Tibial nerve (tissue), 4 donors: ENCODE measurements at regions not wholly inside any gene's neighbourhood (a gene's known extent, or its start where the extent isn't known, plus 50 kb on each side); places are given as distances from the start of the nearest gene placed in this dataset.

ENCODE experiments used
- DNase-seq, 2 donors: peaks; one replicate each; pipeline ENCODE4 v3.0.0-alpha.2; 2019; ENCODE audit warnings: low spot score in 2 of 2
- H3K27ac ChIP-seq, 4 donors: fragments of 200-600 bp; sonication (generic) in 3 of 4; one replicate each; pipeline ENCODE4 v1.5.1; 2017 to 2019; ENCODE audit warnings: mild to moderate bottlenecking in 1 of 4
- H3K27me3 ChIP-seq, 2 donors: fragments of 200-600 bp; sonication (generic) in 1 of 2; one replicate each; pipeline versions ENCODE4 v1.5.1 to v1.6.0; 2017 to 2019
- H3K36me3 ChIP-seq, 3 donors: fragments of 200-600 bp; sonication (generic); one replicate each; pipeline ENCODE4 v1.5.1; 2018 to 2019
- H3K4me1 ChIP-seq, 4 donors: fragments of 200-600 bp; sonication (generic) in 3 of 4; one replicate each; pipeline ENCODE4 v1.5.1; 2017 to 2019
- H3K4me3 ChIP-seq, 4 donors: fragments of 200-600 bp; sonication (generic) in 3 of 4; one replicate each; pipeline ENCODE4 v1.5.1; 2017 to 2019; ENCODE audit warnings: mild to moderate bottlenecking in 1 of 4, moderate library complexity in 1 of 4
- H3K9me3 ChIP-seq, 4 donors: fragments of 200-600 bp; sonication (generic) in 3 of 4; one replicate each; pipeline ENCODE4 v1.5.1; 2017 to 2019
- EP300 ChIP-seq, 2 donors: sonication (generic); formaldehyde crosslinking; IDR thresholded peaks; one replicate each; pipeline ENCODE4 v1.6.1; 2017; ENCODE audit warnings: antibody characterized with exemption in 2 of 2, mild to moderate bottlenecking in 1 of 2
- POLR2A ChIP-seq, 2 donors: fragments of 450-650 bp; IDR thresholded peaks; one replicate each; pipeline ENCODE4 v1.6.1; 2017; ENCODE audit warnings: antibody characterized with exemption in 2 of 2, mild to moderate bottlenecking in 2 of 2, moderate library complexity in 2 of 2
- WGBS, 2 donors: methylation state at CpG; one replicate each; pipeline ENCODE4 v1.1.5; 2018; 5-methylcytosine and 5-hydroxymethylcytosine counted together
- TF ChIP-seq, protein P1 (sequence below), 5 experiments: fragments of 200-600 bp in 3 of 5; fragments of 450-650 bp in 2 of 5; sonication (generic) in 3 of 5; IDR thresholded peaks; one replicate each; pipeline ENCODE4 v1.5.1; 2016 to 2019; ENCODE audit warnings: antibody characterized with exemption in 5 of 5, mild to moderate bottlenecking in 3 of 5, moderate library complexity in 2 of 5

DNA sequence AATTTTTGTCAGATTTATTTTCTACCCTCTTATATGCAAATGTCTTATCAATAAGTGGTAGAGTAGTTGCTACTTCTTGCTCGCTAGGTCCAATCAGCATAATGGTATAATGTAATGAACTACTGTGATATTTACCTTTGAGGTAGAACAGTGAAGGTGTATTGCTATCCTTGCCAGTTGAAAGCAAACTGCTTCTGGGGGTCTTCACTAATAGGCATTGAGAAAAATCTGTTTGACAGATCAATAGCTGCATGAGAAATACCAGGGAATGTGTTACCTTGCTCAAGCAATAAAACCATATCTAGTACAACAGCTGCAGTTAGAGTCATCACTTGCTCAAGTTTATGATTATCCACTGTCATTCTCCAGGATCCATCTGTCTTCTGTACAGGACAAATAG lies 50.1 kb upstream of the EFEMP1 start:
- TF ChIP-seq, protein P1, sequence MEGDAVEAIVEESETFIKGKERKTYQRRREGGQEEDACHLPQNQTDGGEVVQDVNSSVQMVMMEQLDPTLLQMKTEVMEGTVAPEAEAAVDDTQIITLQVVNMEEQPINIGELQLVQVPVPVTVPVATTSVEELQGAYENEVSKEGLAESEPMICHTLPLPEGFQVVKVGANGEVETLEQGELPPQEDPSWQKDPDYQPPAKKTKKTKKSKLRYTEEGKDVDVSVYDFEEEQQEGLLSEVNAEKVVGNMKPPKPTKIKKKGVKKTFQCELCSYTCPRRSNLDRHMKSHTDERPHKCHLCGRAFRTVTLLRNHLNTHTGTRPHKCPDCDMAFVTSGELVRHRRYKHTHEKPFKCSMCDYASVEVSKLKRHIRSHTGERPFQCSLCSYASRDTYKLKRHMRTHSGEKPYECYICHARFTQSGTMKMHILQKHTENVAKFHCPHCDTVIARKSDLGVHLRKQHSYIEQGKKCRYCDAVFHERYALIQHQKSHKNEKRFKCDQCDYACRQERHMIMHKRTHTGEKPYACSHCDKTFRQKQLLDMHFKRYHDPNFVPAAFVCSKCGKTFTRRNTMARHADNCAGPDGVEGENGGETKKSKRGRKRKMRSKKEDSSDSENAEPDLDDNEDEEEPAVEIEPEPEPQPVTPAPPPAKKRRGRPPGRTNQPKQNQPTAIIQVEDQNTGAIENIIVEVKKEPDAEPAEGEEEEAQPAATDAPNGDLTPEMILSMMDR (IDR thresholded peaks at IDR 0.05), result no peak
- no peak for TF ChIP-seq POLR2A (IDR thresholded peaks at IDR 0.05)
- no peak for TF ChIP-seq EP300 (IDR thresholded peaks at IDR 0.05)
- no peak overlapping the region for H3K4me3 ChIP-seq
- DNase-seq, result no peak

DNA sequence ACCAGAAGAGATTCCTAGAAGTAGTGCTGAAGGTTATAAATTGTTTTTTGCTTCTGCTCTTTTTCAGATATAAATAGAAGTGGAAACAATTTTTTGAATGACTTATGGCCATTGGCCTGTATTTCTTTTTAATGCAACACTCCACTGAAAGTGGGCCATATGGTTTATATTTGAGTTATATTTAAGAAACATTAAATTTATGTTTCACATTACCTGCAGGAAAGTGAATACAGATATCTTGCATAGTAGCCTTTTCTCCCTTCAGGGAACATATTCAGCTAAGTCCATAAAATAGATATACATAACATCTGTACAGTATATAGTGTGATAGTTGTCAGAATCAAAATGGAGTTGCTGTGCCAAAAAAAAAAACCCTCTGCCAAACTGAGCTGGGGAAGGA lies 53.1 kb upstream of the EFEMP1 start:
- no peak overlapping the region for H3K27ac ChIP-seq
- peaks cover 0 to 10% (median 0%) of the 10 kb centered on the region in 4 donors for H3K9me3 ChIP-seq
- H3K36me3 ChIP-seq, result no peaks in the 10 kb centered on the region
- no peaks in the 10 kb centered on the region for H3K27me3 ChIP-seq
- no peak overlapping the region for H3K4me3 ChIP-seq
- DNase-seq, result no peak
- no peaks in the 10 kb centered on the region for H3K4me1 ChIP-seq
- TF ChIP-seq POLR2A (IDR thresholded peaks at IDR 0.05) (no peak), EP300 (IDR thresholded peaks at IDR 0.05) (no peak)
- TF ChIP-seq, protein P1 (IDR thresholded peaks at IDR 0.05), result no peak

More for the DNA sequence above, 50.1 kb upstream of the EFEMP1 start:
- Histone ChIP-seq H3K27me3 (no peaks in the 10 kb centered on the region), H3K27ac (no peak overlapping the region), H3K36me3 (no peaks in the 10 kb centered on the region), H3K4me1 (no peaks in the 10 kb centered on the region), H3K9me3 (peaks cover 0 to under 1% (median 0%) of the 10 kb centered on the region in 4 donors)
- WGBS, 2 donors, result 89 to 100% methylated on average over 1 of the region's 1 CpG

DNA sequence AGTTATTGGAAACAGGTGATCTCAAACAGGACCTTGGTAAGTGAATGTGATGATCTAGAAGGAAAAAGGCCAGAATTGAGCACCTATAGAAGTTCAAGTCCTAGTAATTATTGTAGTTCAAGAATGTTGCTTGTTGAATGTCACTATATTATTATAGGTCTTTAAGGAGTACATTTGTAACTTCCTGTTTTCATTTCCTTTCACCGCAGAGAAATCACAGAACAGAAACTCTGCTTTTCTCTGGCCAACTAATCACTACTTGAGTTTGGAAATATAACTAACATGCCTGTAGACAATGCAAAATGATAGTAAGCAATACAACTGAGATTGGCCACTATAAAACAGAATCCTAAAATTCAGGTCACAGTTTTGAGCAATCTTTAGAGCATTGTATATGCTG lies 61.8 kb upstream of the EFEMP1 start:
- no peak overlapping the region for H3K27ac ChIP-seq
- DNase-seq, result no peak
- WGBS, 2 donors, result 40 to 50% methylated on average over 1 of the region's 1 CpG
- no peaks in the 10 kb centered on the region for H3K9me3 ChIP-seq
- TF ChIP-seq, protein P1 (IDR thresholded peaks at IDR 0.05), result no peak
- TF ChIP-seq EP300 (IDR thresholded peaks at IDR 0.05), result no peak
- no peak for TF ChIP-seq POLR2A (IDR thresholded peaks at IDR 0.05)
- H3K4me1 ChIP-seq, result no peaks in the 10 kb centered on the region
- no peaks in the 10 kb centered on the region for H3K27me3 ChIP-seq
- H3K4me3 ChIP-seq, result no peak overlapping the region
- no peaks in the 10 kb centered on the region for H3K36me3 ChIP-seq

DNA sequence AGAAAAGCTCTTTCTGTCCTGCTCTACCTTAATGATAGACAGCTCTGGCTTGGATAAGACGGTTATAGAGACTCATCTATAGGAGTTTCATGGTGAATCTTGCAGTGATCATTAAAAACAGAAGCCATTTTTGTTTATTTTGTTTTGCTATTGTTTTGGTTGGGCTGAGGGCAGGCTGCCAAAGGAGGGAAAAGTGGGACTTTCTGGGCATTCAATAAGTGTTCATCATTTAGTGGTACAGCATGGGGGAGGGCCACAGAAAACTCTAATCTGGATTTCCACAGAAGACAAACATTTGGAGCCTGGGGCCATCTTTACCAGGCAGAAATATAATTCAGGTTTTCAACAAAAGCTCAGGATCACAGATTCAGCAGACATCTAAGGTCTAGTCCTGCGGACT lies 62.4 kb upstream of the EFEMP1 start:
- Histone ChIP-seq H3K36me3 (no peaks in the 10 kb centered on the region), H3K4me1 (no peaks in the 10 kb centered on the region), H3K27ac (no peak overlapping the region), H3K9me3 (no peaks in the 10 kb centered on the region), H3K4me3 (no peak overlapping the region), H3K27me3 (no peaks in the 10 kb centered on the region)
- TF ChIP-seq, protein P1 (IDR thresholded peaks at IDR 0.05), result no peak
- no peak for TF ChIP-seq POLR2A (IDR thresholded peaks at IDR 0.05)
- no peak for TF ChIP-seq EP300 (IDR thresholded peaks at IDR 0.05)
- 84 to 95% methylated on average over 2 of the region's 2 CpGs for WGBS, 2 donors
- DNase-seq, result no peak

DNA sequence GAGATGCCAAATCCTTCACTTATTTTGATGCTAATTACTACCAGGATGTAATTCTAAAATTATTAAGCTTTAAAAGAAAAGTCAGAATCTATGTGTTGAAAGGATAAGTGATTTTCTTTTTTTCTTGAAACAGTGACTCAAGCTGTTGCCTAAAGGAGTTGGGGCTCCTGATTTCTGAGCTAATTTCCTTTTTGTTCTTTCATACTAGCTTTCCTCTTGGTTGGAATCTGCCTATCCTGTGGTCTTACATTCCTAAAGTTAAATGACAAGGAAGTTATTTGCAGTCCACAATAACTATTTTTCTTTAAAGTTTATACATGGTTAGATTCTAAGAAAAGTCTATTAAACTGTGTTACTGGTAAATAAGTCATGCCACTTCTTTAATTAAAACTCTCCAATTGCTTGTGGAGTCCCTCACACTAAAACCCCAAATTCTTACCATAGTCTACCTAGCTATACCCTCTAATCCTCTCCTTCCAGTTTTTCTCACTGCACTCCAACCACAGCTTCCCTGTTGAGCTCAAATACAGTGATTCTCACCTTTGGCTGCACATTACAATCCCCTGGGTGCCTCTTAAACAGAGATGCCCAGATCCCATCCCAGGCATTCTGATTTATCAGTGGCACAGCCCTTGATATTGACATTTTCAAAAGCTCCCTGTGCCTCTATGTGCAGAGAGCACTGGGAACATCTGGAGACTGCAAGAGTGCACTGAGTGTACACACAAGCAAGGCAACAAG lies 63.3 kb upstream of the EFEMP1 start:
- no peak for TF ChIP-seq POLR2A (IDR thresholded peaks at IDR 0.05)
- TF ChIP-seq, protein P1 (IDR thresholded peaks at IDR 0.05), result no peak
- TF ChIP-seq EP300 (IDR thresholded peaks at IDR 0.05), result no peak
- H3K27ac ChIP-seq, result no peak overlapping the region
- H3K27me3 ChIP-seq, result no peaks in the 10 kb centered on the region
- H3K36me3 ChIP-seq, result no peaks in the 10 kb centered on the region
- H3K4me1 ChIP-seq, result no peaks in the 10 kb centered on the region
- DNase-seq, result no peak
- H3K9me3 ChIP-seq, result no peaks in the 10 kb centered on the region
- no peak overlapping the region for H3K4me3 ChIP-seq
